ENCODE measurements at regions not wholly inside any gene's neighbourhood (a gene's known extent, or its start where the extent isn't known, plus 50 kb on each side); places are given as distances from the start of the nearest gene placed in this dataset.

DNA sequence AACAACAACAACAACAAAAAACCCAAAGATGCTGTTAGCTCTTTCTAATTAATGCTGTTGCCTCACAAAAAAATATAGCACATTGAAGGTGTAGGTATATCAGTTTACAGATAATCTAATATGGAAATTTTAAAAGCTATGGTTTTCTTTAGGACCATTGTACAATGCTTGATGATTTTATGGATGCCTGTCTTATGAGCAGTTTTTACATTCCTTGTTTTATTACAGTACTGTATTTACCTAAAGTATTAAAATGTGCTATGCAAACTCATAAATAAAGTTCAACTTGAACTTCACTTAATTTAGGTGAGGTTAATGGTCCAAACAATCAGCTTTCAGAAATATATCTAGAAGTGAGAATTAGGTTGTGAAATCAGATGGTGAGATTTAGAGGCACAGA lies 212.2 kb upstream of the GOLIM4 start:
- peaks cover 6% of the 10 kb centered on the region for H3K9me3 Mint-ChIP-seq (ENCODE audit: insufficient read depth)
- H3K27ac Mint-ChIP-seq, result no peak overlapping the region
- no peak overlapping the region for H3K4me3 Mint-ChIP-seq
- ChIA-PET POLR2A (no interaction called here), CTCF (no interaction called here)
- DNase-seq, result no peak
- ATAC-seq, result no peak
- no peaks in the 10 kb centered on the region for H3K36me3 Mint-ChIP-seq (ENCODE audit: low read depth)
- no peaks in the 10 kb centered on the region for H3K4me1 Mint-ChIP-seq (ENCODE audit: low read depth)
- H3K27me3 Mint-ChIP-seq (ENCODE audit: low read depth), result no peaks in the 10 kb centered on the region

DNA sequence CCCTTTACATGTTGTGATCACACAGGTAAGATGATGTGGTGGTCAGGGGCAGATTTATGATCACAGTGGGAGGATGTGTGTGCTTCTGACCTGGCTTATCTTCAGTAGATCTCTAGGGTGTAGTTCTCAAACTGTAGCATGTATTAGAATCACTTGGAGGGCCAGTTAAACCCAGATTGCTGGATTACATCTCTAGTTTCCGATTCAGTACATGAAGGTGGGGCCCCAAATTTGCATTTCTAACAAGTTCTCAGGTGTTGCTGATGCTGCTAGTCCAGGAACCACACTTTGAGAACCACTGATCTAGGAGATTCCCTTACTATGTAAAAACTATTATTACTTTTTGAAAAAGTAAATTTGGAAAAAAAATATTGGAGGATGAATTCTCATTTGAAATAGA lies 199.3 kb upstream of the GOLIM4 start:
- Mint-ChIP-seq H3K27me3 (ENCODE audit: low read depth) (no peaks in the 10 kb centered on the region), H3K27ac (no peak overlapping the region), H3K4me3 (no peak overlapping the region), H3K9me3 (ENCODE audit: insufficient read depth) (no peaks in the 10 kb centered on the region), H3K36me3 (ENCODE audit: low read depth) (no peaks in the 10 kb centered on the region), H3K4me1 (ENCODE audit: low read depth) (no peaks in the 10 kb centered on the region)
- ChIA-PET CTCF (no interaction called here), POLR2A (no interaction called here)
- DNase-seq (no peak), ATAC-seq (no peak)

DNA sequence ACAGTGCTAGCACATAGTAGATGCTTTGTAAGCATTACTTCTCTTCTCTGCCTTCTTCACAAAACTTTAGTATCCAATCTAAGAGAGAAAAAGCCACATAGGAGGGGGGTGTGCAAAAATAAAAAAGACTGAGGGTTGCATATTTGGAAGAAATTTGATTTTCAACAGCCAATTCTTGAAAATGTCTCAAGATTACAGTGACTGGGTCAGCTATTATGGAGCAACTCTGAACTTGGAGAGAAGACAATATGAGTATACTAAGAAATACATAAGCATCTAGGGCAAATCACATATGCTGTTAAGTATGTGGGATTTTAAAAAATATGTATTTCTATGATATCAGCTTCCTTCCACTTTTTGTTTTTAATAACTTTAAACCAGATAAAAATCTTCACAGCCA lies 196.6 kb upstream of the GOLIM4 start:
- ChIA-PET POLR2A (no interaction called here), CTCF (interaction anchor here (1.4 kb wide), 1 partner anchor 49 kb away, joined by 3 read pairs; no protein-coding TSS in a partner anchor)
- no peak overlapping the region for H3K4me3 Mint-ChIP-seq
- DNase-seq (no peak), ATAC-seq (no peak)
- no peaks in the 10 kb centered on the region for H3K4me1 Mint-ChIP-seq (ENCODE audit: low read depth)
- no peak overlapping the region for H3K27ac Mint-ChIP-seq
- no peaks in the 10 kb centered on the region for H3K27me3 Mint-ChIP-seq (ENCODE audit: low read depth)
- no peaks in the 10 kb centered on the region for H3K36me3 Mint-ChIP-seq (ENCODE audit: low read depth)
- no peaks in the 10 kb centered on the region for H3K9me3 Mint-ChIP-seq (ENCODE audit: insufficient read depth)

DNA sequence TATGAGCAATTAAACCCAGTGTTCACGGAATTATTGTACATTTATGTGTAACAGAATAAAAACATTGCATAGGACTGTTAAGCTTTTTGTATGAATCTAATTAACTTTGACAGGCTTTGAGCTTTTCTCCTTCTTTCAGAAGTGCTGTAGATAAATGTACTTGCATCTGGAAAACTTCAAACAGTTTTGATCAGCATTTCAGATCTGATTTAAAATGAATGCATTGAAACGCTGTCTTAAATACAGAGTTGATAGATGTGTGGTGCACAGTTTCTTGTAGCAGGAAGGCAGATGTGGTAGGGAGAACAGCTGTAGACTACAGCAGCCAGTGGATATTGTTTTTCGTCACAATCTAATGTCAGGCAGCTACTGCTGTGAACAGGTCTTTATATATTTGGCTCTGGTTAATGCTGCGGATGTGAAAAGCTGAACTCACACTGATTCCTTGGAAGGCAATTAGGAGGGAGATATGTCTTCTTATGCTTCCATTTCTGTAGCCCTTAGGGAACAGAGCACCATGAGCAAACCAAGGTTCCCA lies 193.8 kb upstream of the GOLIM4 start:
- no peaks in the 10 kb centered on the region for H3K9me3 Mint-ChIP-seq (ENCODE audit: insufficient read depth)
- H3K4me1 Mint-ChIP-seq (ENCODE audit: low read depth), result no peaks in the 10 kb centered on the region
- no peak overlapping the region for H3K4me3 Mint-ChIP-seq
- ATAC-seq (no peak), DNase-seq (no peak)
- H3K27me3 Mint-ChIP-seq (ENCODE audit: low read depth), result no peaks in the 10 kb centered on the region
- H3K36me3 Mint-ChIP-seq (ENCODE audit: low read depth), result no peaks in the 10 kb centered on the region
- CTCF ChIA-PET, result no interaction called here
- H3K27ac Mint-ChIP-seq, result no peak overlapping the region
- POLR2A ChIA-PET, result no interaction called here

DNA sequence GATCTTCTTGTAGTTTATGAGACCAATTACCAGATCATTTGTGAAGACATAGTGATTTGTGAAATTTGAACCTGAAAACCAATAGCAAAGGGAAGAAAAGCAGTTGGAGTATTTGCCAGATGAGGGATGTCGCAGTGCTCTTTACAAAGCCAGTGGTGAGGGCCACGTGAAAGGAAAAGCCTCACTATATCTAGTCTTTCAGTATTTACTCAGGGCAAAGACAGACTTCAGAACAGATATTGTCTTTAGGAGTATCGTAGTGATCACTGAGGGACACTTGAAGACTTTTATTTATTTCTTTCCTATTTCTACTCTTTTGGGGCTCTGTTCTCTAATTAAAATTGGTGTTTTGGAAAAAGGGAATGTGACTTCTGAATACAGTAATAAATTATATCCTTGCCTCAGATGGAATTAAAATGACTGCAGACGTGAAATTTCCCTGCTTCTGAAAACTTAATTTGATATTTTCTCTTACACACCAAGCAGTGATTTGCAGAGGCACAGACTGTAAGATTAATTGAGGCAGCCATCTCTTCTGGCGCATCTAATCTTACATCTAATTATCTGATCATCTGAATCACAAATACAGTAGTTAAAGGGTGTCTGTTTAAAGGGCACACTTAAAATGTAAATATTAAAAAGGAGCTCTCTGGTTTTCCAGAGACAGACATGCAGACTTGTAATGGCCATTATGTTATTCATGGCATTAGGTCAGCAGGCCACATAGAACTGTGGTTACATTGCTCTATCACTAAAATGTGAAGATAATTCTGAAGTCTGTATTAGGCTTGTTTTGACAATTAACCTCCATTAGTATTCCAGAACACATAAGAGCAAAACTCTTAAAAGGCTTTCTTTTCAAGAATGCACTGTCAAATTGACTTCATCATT lies 193.0 kb upstream of the GOLIM4 start:
- Mint-ChIP-seq H3K36me3 (ENCODE audit: low read depth) (no peaks in the 10 kb centered on the region), H3K4me1 (ENCODE audit: low read depth) (no peaks in the 10 kb centered on the region), H3K4me3 (no peak overlapping the region), H3K9me3 (ENCODE audit: insufficient read depth) (no peaks in the 10 kb centered on the region), H3K27ac (no peak overlapping the region), H3K27me3 (ENCODE audit: low read depth) (no peaks in the 10 kb centered on the region)
- ATAC-seq, result no peak
- ChIA-PET CTCF (no interaction called here), POLR2A (interaction anchor here (0.6 kb wide), 1 partner anchor 1261 kb away, joined by 5 read pairs; no protein-coding TSS in a partner anchor)
- DNase-seq, result no peak

DNA sequence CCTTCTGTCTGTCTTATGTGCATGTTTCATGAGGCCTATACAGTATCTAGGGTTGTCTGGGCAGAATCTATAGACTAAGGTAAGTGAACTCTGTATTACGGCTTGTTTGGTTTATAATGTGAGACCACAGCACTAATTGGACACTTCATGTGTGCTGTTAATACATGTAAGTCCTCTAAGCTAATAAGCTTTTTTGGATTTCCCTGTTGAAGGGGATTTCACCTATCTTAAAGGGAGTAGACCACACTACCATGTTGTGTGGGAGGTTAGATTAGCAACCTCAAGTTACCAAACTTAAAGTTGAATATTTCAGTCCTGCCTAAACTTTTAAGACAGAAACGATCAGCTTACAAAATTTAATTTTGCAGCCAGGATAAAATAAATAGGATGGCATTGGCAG lies 189.8 kb upstream of the GOLIM4 start:
- DNase-seq (no peak), ATAC-seq (no peak)
- CTCF ChIA-PET, result no interaction called here
- POLR2A ChIA-PET, result no interaction called here
- H3K4me3 Mint-ChIP-seq, result no peak overlapping the region
- H3K27ac Mint-ChIP-seq, result no peak overlapping the region
- no peaks in the 10 kb centered on the region for H3K4me1 Mint-ChIP-seq (ENCODE audit: low read depth)
- no peaks in the 10 kb centered on the region for H3K36me3 Mint-ChIP-seq (ENCODE audit: low read depth)
- no peaks in the 10 kb centered on the region for H3K27me3 Mint-ChIP-seq (ENCODE audit: low read depth)
- H3K9me3 Mint-ChIP-seq (ENCODE audit: insufficient read depth), result no peaks in the 10 kb centered on the region

DNA sequence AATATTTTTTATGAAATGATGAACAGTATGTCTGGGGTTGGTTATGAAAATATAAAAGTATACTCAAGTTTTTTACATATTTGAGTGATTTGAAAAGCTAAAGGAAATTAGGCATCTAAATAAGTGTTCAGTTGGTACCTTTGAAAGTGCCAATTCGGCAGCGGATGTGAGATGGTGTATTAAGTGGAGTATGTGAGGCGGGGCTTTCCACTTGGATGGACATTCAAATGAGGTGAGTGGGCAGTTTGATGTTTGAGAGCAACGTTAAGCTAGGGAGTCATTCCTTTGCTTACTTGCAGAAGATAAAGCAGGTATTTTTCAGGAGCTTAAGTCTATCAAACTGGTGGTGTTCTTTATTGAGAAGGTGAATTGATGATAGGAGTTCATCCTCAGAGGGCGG lies 189.0 kb upstream of the GOLIM4 start:
- no peak overlapping the region for H3K27ac Mint-ChIP-seq

DNA sequence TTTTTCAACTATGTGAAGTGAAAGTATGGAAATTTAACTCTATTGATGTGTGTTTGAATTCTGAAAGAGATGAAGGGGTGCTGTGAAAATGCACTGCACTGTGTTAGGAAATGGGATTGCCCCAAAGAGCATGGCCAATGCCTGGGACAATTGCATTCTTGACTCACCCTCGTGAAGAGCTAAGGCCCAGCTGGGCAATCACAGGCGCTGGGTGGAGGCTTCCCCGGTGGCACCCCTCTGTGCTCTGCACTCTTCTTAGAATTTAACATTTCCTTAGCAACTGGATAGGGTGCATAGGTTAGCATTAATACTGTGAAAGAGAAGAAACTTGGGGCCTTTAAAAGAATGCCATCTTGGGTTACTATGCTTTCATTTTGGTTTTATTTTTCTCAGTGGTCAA lies 179.9 kb upstream of the GOLIM4 start:
- Mint-ChIP-seq H3K27ac (no peak overlapping the region), H3K36me3 (ENCODE audit: low read depth) (no peaks in the 10 kb centered on the region)
- ATAC-seq, result no peak

More for the DNA sequence above, 189.0 kb upstream of the GOLIM4 start:
- H3K36me3 Mint-ChIP-seq (ENCODE audit: low read depth), result no peaks in the 10 kb centered on the region
- H3K9me3 Mint-ChIP-seq (ENCODE audit: insufficient read depth), result no peaks in the 10 kb centered on the region
- no peak for ATAC-seq
- no peaks in the 10 kb centered on the region for H3K27me3 Mint-ChIP-seq (ENCODE audit: low read depth)
- DNase-seq, result no peak
- ChIA-PET CTCF (no interaction called here), POLR2A (no interaction called here)
- no peak overlapping the region for H3K4me3 Mint-ChIP-seq
- H3K4me1 Mint-ChIP-seq (ENCODE audit: low read depth), result no peaks in the 10 kb centered on the region

DNA sequence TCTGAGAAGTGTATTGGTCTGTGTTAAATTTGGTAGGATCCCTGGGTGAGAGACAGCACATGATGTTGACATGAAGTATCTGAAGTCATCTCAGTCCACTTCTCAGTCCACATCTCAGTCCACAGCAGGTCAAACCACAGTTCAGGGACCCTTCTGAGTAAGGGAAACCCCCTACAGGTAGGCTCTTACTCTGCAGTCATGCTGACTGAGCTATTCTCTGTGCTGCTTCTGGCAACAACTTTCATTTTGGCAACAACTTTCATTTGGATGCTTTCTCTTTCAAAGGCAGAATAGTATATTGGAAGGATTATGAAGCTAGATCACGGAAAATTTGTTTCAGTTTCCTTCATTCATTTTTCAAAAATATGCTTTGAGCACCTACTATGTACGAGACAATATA lies 178.2 kb upstream of the GOLIM4 start:
- POLR2A ChIA-PET, result no interaction called here
- H3K9me3 Mint-ChIP-seq (ENCODE audit: insufficient read depth), result no peaks in the 10 kb centered on the region
- H3K27ac Mint-ChIP-seq, result no peak overlapping the region
- no peaks in the 10 kb centered on the region for H3K4me1 Mint-ChIP-seq (ENCODE audit: low read depth)
- H3K4me3 Mint-ChIP-seq, result no peak overlapping the region
- no peaks in the 10 kb centered on the region for H3K36me3 Mint-ChIP-seq (ENCODE audit: low read depth)
- ATAC-seq, result no peak
- DNase-seq, result no peak
- CTCF ChIA-PET, result no interaction called here
- no peaks in the 10 kb centered on the region for H3K27me3 Mint-ChIP-seq (ENCODE audit: low read depth)

More for the DNA sequence above, 179.9 kb upstream of the GOLIM4 start:
- DNase-seq, result no peak
- Mint-ChIP-seq H3K9me3 (ENCODE audit: insufficient read depth) (no peaks in the 10 kb centered on the region), H3K4me1 (ENCODE audit: low read depth) (no peaks in the 10 kb centered on the region), H3K4me3 (no peak overlapping the region), H3K27me3 (ENCODE audit: low read depth) (no peaks in the 10 kb centered on the region)
- POLR2A ChIA-PET, result no interaction called here
- CTCF ChIA-PET, result no interaction called here

DNA sequence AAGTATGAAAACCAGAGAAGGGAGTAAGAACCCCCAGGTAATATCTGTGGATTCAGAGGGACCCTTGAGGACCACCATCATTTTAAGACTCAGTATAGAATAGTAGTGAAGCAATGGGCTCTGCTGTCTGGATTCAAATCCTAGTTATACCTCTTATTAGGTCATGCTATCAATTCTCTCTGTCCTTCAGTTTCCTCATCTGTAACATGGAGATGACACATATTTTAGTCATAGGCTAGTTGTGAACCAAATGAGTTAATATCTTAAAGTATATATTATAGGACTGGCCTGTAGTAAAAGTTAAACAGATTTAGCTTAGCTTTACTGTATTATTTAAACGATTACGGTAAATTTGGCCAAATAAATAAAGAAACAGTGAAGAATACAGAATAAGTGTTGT lies 177.3 kb upstream of the GOLIM4 start:
- Mint-ChIP-seq H3K36me3 (ENCODE audit: low read depth) (no peaks in the 10 kb centered on the region), H3K4me1 (ENCODE audit: low read depth) (no peaks in the 10 kb centered on the region), H3K27me3 (ENCODE audit: low read depth) (no peaks in the 10 kb centered on the region), H3K27ac (no peak overlapping the region), H3K4me3 (no peak overlapping the region), H3K9me3 (ENCODE audit: insufficient read depth) (no peaks in the 10 kb centered on the region)
- no peak for DNase-seq
- ATAC-seq, result no peak
- ChIA-PET POLR2A (no interaction called here), CTCF (no interaction called here)

DNA sequence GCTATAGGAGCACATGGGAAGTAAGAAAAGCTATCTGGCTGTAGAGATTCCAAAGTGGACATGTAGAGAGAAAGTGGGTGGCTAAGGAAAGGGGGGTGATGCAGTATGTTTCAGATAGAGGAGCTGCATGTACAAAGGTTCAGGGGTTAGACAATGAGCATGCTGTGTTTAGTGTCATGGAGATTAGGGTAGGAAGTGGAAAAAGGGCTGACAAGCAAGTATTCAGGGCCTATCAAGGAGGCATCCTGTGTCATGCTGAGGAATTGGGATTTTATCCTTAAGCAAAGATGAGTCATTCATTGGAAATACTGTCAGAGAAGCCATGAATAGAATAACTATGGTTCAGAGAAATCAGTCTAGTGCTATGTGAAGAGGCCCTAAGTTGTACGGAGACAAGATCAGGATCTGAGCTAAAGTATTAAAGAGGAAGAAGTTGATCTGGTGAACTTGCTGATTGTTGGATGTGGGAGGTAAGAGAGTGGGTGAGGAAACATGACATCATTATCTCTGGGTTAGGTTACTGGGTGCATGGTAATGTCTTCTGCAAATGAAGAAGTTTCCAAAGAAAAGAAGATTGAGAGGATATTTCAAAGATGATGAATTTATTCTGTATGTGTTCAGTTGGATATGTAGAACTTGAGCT lies 176.7 kb upstream of the GOLIM4 start:
- H3K4me1 Mint-ChIP-seq (ENCODE audit: low read depth), result no peaks in the 10 kb centered on the region
- ChIA-PET CTCF (no interaction called here), POLR2A (no interaction called here)
- H3K9me3 Mint-ChIP-seq (ENCODE audit: insufficient read depth), result no peaks in the 10 kb centered on the region
- DNase-seq (no peak), ATAC-seq (no peak)
- H3K36me3 Mint-ChIP-seq (ENCODE audit: low read depth), result no peaks in the 10 kb centered on the region
- H3K27ac Mint-ChIP-seq, result no peak overlapping the region
- H3K27me3 Mint-ChIP-seq (ENCODE audit: low read depth), result no peaks in the 10 kb centered on the region
- H3K4me3 Mint-ChIP-seq, result no peak overlapping the region

DNA sequence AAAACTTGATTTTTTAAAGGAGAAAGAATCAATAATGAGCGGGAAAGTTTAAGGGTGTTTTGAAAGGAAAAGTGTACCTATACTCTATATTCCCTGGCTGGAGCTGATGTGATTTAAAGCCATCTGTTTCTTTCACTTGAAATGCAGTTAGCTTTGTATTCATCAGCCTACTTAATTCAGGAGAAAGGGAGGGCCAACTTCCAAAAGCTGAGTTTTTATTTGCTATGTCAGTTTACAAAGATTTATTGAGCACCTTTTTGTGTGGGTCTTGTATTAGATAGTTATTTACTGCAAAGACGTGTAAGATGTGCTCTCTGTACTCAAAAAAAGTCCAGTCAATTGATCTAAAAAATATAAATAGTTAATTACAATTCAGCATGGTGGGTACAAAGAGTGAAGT lies 176.2 kb upstream of the GOLIM4 start:
- DNase-seq, result no peak
- Mint-ChIP-seq H3K4me1 (ENCODE audit: low read depth) (no peaks in the 10 kb centered on the region), H3K27ac (no peak overlapping the region), H3K9me3 (ENCODE audit: insufficient read depth) (no peaks in the 10 kb centered on the region), H3K4me3 (no peak overlapping the region), H3K36me3 (ENCODE audit: low read depth) (no peaks in the 10 kb centered on the region), H3K27me3 (ENCODE audit: low read depth) (no peaks in the 10 kb centered on the region)
- no peak for ATAC-seq
- ChIA-PET POLR2A (no interaction called here), CTCF (no interaction called here)

Measured in activated CD8-positive, alpha-beta T cell treated with anti-CD3 and anti-CD28 coated beads, Interleukin-2, amount 10 ng/mL, durations not matched to agents 7 days and 5 days (primary cell).